ENCODE measurements at regions not wholly inside any gene's neighbourhood (a gene's known extent, or its start where the extent isn't known, plus 50 kb on each side); places are given as distances from the start of the nearest gene placed in this dataset.

DNA sequence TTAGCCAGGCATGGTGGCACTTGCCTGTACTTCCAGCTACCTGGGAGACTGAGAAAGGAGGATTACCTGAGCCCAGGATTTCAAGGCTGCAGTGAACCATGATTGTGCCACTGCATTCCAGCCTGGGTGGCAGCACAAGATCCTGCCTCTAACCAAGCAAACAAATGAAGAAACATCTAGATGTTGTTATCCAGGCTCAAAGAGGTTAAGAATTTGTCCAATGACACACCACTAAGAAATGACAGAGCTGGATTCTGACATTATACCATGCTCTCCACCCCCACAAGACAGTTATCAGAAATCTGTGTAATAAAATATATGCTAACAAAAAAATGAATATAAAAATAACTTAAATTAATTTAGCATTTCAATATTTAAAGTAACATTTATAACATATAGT lies 925.5 kb upstream of the SLC35B3 start:
- Mint-ChIP-seq H3K27me3 (no peaks in the 10 kb centered on the region), H3K9me3 (peaks cover 3 to 31% (median 7%) of the 10 kb centered on the region in 11 donors), H3K36me3 (no peaks in the 10 kb centered on the region), H3K27ac (no peak overlapping the region), H3K4me1 (no peaks in the 10 kb centered on the region), H3K4me3 (no peak overlapping the region)
- Histone ChIP-seq H3K9me3 (ENCODE audit: control insufficient read depth in 2 of 3, low read length in 3 of 3) (no peaks in the 10 kb centered on the region), H3K27ac (ENCODE audit: low read depth, low read length) (no peak overlapping the region), H3K4me1 (ENCODE audit: control insufficient read depth in 2 of 2, insufficient read depth in 2 of 2, low read length in 2 of 2) (no peaks in the 10 kb centered on the region), H3K27me3 (ENCODE audit: control insufficient read depth in 2 of 2, insufficient read depth in 2 of 2, low read length in 2 of 2) (no peaks in the 10 kb centered on the region), H3K36me3 (ENCODE audit: control insufficient read depth in 2 of 3, insufficient read depth in 3 of 3, low read length in 3 of 3) (no peaks in the 10 kb centered on the region), H3K4me3 (ENCODE audit: low read length) (no peak overlapping the region)
- DNase-seq (no peak), ATAC-seq (no peak)
- intact Hi-C loops (cut with micrococcal nuclease): no loop called here
- POLR2A ChIA-PET: no interaction called here
- CTCF ChIA-PET: no interaction called here

DNA sequence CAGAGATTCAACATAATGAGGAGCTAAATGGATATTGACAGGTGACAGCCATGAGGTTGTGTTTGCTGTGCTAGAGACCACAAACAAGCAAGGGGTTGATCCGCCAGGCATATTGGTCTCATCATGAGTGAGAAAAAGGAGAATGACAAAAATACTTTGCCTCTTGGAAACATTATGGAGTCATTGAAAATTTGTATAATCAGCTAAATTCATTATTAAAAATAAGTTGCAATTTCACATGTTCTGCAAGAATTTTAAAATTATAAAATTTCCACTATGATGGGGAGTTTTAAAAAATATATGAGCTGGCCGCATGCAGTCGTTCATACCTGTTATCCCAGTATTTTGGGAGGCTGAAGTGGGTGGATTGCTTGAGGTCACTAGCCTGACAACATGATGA lies 912.3 kb upstream of the SLC35B3 start:
- Mint-ChIP-seq H3K36me3 (no peaks in the 10 kb centered on the region), H3K27me3 (no peaks in the 10 kb centered on the region), H3K4me3 (no peak overlapping the region), H3K9me3 (peaks cover 0 to 10% (median 4%) of the 10 kb centered on the region in 11 donors), H3K4me1 (no peaks in the 10 kb centered on the region), H3K27ac (no peak overlapping the region)
- Histone ChIP-seq H3K4me3 (ENCODE audit: low read length) (no peak overlapping the region), H3K27me3 (ENCODE audit: control insufficient read depth in 2 of 2, insufficient read depth in 2 of 2, low read length in 2 of 2) (no peaks in the 10 kb centered on the region), H3K9me3 (ENCODE audit: control insufficient read depth in 2 of 3, low read length in 3 of 3) (no peaks in the 10 kb centered on the region), H3K4me1 (ENCODE audit: control insufficient read depth in 2 of 2, insufficient read depth in 2 of 2, low read length in 2 of 2) (no peaks in the 10 kb centered on the region), H3K27ac (ENCODE audit: low read depth, low read length) (no peak overlapping the region), H3K36me3 (ENCODE audit: control insufficient read depth in 2 of 3, insufficient read depth in 3 of 3, low read length in 3 of 3) (no peaks in the 10 kb centered on the region)
- CTCF ChIA-PET: no interaction called here
- POLR2A ChIA-PET: no interaction called here
- no peak for DNase-seq
- intact Hi-C loops (cut with micrococcal nuclease): no loop called here
- ATAC-seq: no peak

DNA sequence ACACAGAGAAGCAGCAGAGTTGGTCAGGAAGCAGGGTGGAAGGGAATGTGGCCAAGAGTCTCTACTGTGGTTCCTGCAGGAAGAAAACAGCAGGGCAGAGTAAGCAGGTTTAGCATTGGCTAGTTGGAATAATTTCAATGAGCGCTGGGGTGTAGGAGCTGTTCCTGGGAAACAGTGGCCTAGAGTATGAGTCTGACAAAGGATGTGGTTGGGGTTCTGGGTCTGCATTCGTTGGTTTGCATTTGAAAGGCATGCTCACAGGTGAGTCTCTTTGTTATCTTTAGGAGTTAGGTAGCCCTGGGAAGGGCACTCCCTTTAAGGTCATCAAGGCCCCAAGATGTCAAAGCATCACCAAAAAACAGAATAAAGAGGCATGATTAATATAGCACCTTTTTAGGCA lies 911.6 kb upstream of the SLC35B3 start:
- no peaks in the 10 kb centered on the region for H3K9me3 ChIP-seq (ENCODE audit: control insufficient read depth in 2 of 3, low read length in 3 of 3)
- no peaks in the 10 kb centered on the region for H3K27me3 ChIP-seq (ENCODE audit: control insufficient read depth in 2 of 2, insufficient read depth in 2 of 2, low read length in 2 of 2)
- ATAC-seq (no peak), DNase-seq (no peak)
- H3K4me1 ChIP-seq (ENCODE audit: control insufficient read depth in 2 of 2, insufficient read depth in 2 of 2, low read length in 2 of 2): no peaks in the 10 kb centered on the region
- ChIA-PET POLR2A (no interaction called here), CTCF (no interaction called here)
- no peak overlapping the region for H3K27ac ChIP-seq (ENCODE audit: low read depth, low read length)
- no peak overlapping the region for H3K4me3 ChIP-seq (ENCODE audit: low read length)
- H3K9me3 Mint-ChIP-seq: peaks cover 0 to 9% (median 2%) of the 10 kb centered on the region in 11 donors
- intact Hi-C loops (cut with micrococcal nuclease): no loop called here
- no peak overlapping the region for H3K27ac Mint-ChIP-seq
- no peaks in the 10 kb centered on the region for H3K27me3 Mint-ChIP-seq
- H3K4me3 Mint-ChIP-seq: no peak overlapping the region
- H3K36me3 ChIP-seq (ENCODE audit: control insufficient read depth in 2 of 3, insufficient read depth in 3 of 3, low read length in 3 of 3): no peaks in the 10 kb centered on the region
- no peaks in the 10 kb centered on the region for H3K36me3 Mint-ChIP-seq
- no peaks in the 10 kb centered on the region for H3K4me1 Mint-ChIP-seq

DNA sequence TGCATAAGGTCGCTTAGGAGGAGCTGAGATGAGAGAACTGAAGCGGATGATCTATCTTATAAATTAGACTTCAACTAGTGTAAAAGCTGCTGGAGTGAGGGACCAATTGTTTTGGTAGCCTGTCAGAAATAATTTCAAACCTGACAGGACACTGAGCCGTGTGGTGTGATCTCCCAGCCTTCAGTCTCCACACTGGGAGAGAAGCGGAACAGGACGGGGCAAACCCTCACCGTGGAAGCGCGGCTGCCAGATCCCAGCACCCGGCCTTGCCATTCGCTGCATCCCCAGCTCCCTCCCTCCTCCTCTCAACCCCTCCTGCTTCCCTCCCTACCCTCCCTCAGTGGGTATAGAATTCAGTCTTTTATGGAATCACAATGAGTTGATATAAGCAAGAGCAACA lies 900.1 kb upstream of the SLC35B3 start:
- Mint-ChIP-seq H3K4me3 (no peak overlapping the region), H3K4me1 (no peaks in the 10 kb centered on the region), H3K9me3 (peaks cover 0 to 7% (median 0%) of the 10 kb centered on the region in 11 donors), H3K27me3 (no peaks in the 10 kb centered on the region), H3K27ac (no peak overlapping the region), H3K36me3 (no peaks in the 10 kb centered on the region)
- no peaks in the 10 kb centered on the region for H3K27me3 ChIP-seq (ENCODE audit: control insufficient read depth in 2 of 2, insufficient read depth in 2 of 2, low read length in 2 of 2)
- no peaks in the 10 kb centered on the region for H3K9me3 ChIP-seq (ENCODE audit: control insufficient read depth in 2 of 3, low read length in 3 of 3)
- no peak overlapping the region for H3K4me3 ChIP-seq (ENCODE audit: low read length)
- ATAC-seq (no peak), DNase-seq (no peak)
- intact Hi-C loops (cut with micrococcal nuclease): no loop called here
- no peaks in the 10 kb centered on the region for H3K36me3 ChIP-seq (ENCODE audit: control insufficient read depth in 2 of 3, insufficient read depth in 3 of 3, low read length in 3 of 3)
- CTCF ChIA-PET: no interaction called here
- no peak overlapping the region for H3K27ac ChIP-seq (ENCODE audit: low read depth, low read length)
- no peaks in the 10 kb centered on the region for H3K4me1 ChIP-seq (ENCODE audit: control insufficient read depth in 2 of 2, insufficient read depth in 2 of 2, low read length in 2 of 2)
- POLR2A ChIA-PET: no interaction called here

DNA sequence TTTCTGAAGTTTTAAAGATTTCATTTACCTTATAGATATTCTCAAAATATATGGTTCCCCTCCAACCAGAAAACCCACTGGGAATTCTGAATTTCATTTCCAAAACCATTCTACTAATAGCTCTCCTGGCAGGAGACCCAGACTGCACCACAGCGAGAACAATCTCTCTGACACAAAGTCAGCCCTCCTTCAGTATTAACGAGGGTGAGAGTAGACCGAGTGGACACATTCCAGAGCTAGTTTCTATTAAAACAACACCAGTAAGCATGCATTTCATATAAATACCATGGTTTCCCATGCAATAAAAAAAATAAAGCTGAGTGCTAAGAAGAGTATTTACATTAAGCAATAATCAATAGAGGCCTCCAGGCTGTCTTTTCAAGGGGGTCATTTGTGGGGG lies 899.6 kb upstream of the SLC35B3 start:
- POLR2A ChIA-PET: no interaction called here

DNA sequence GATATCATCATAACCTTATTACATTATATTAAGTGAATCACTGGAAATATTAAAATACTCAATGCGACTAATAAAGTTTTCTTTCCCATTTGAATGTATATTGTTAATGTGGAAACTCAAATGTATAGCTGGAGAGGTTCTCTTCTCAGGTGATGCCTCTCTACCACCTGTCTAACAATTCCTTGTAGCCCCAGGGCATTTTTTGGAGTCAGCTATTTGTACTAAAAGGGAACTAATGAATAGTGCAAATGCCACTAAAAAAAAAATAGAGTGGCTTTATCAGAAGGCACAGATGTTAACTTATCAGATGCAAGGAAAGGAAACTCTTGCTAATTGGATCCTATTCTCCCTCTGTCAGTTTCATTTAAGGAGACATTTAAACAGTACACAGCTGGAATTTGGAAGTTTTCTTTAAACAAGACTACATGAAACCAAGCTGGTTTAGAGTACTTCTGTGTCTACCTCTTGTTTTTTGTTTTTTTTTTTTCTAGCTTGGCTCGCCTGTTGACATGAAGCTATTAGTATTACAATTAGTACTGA lies 897.0 kb upstream of the SLC35B3 start:
- H3K36me3 Mint-ChIP-seq: no peaks in the 10 kb centered on the region
- POLR2A ChIA-PET: no interaction called here
- peaks cover 0 to 18% (median 3%) of the 10 kb centered on the region in 11 donors for H3K9me3 Mint-ChIP-seq
- Histone ChIP-seq H3K27me3 (ENCODE audit: control insufficient read depth in 2 of 2, insufficient read depth in 2 of 2, low read length in 2 of 2) (no peaks in the 10 kb centered on the region), H3K4me3 (ENCODE audit: low read length) (no peak overlapping the region), H3K4me1 (ENCODE audit: control insufficient read depth in 2 of 2, insufficient read depth in 2 of 2, low read length in 2 of 2) (no peaks in the 10 kb centered on the region), H3K36me3 (ENCODE audit: control insufficient read depth in 2 of 3, insufficient read depth in 3 of 3, low read length in 3 of 3) (no peaks in the 10 kb centered on the region), H3K9me3 (ENCODE audit: control insufficient read depth in 2 of 3, low read length in 3 of 3) (no peaks in the 10 kb centered on the region), H3K27ac (ENCODE audit: low read depth, low read length) (no peak overlapping the region)
- DNase-seq (no peak), ATAC-seq (no peak)
- H3K27ac Mint-ChIP-seq: no peak overlapping the region
- H3K4me3 Mint-ChIP-seq: no peak overlapping the region
- H3K27me3 Mint-ChIP-seq: no peaks in the 10 kb centered on the region
- no peaks in the 10 kb centered on the region for H3K4me1 Mint-ChIP-seq
- CTCF ChIA-PET: no interaction called here
- intact Hi-C loops (cut with micrococcal nuclease): no loop called here

More for the DNA sequence above, 899.6 kb upstream of the SLC35B3 start:
- Histone ChIP-seq H3K27ac (ENCODE audit: low read depth, low read length) (no peak overlapping the region), H3K9me3 (ENCODE audit: control insufficient read depth in 2 of 3, low read length in 3 of 3) (no peaks in the 10 kb centered on the region), H3K4me1 (ENCODE audit: control insufficient read depth in 2 of 2, insufficient read depth in 2 of 2, low read length in 2 of 2) (no peaks in the 10 kb centered on the region), H3K27me3 (ENCODE audit: control insufficient read depth in 2 of 2, insufficient read depth in 2 of 2, low read length in 2 of 2) (no peaks in the 10 kb centered on the region), H3K4me3 (ENCODE audit: low read length) (no peak overlapping the region), H3K36me3 (ENCODE audit: control insufficient read depth in 2 of 3, insufficient read depth in 3 of 3, low read length in 3 of 3) (no peaks in the 10 kb centered on the region)
- CTCF ChIA-PET: no interaction called here
- Mint-ChIP-seq H3K36me3 (no peaks in the 10 kb centered on the region), H3K4me3 (no peak overlapping the region), H3K27ac (no peak overlapping the region), H3K4me1 (no peaks in the 10 kb centered on the region), H3K9me3 (peaks cover 0 to 9% (median 0%) of the 10 kb centered on the region in 11 donors), H3K27me3 (no peaks in the 10 kb centered on the region)
- ATAC-seq (no peak), DNase-seq (no peak)
- intact Hi-C loops (cut with micrococcal nuclease): no loop called here

DNA sequence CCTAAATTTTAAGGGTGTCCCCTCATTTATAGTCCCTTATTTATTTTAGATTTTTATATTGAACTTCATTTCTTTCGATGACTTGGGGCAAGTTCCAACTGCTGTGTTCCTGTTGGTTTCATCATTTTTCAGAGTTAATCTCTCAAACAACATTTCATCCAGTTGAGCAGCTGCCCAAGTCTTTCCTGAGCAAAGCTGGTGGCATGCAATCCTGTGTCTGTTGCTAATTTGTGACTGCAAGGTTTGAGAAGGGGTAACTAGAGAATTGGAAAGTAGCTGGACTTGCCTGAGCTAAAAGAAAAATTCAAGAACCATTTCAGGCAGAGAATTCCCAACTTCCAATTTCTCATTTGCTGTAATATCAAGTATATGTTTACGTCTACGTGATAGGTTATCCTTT lies 881.5 kb upstream of the SLC35B3 start:
- no peak for DNase-seq
- intact Hi-C loops (cut with micrococcal nuclease): no loop called here
- Mint-ChIP-seq H3K36me3 (no peaks in the 10 kb centered on the region), H3K9me3 (peaks cover 0 to 7% (median 0%) of the 10 kb centered on the region in 11 donors), H3K4me3 (no peak overlapping the region), H3K27me3 (no peaks in the 10 kb centered on the region), H3K27ac (no peak overlapping the region), H3K4me1 (no peaks in the 10 kb centered on the region)
- H3K4me1 ChIP-seq (ENCODE audit: control insufficient read depth in 2 of 2, insufficient read depth in 2 of 2, low read length in 2 of 2): no peaks in the 10 kb centered on the region
- POLR2A ChIA-PET: interaction anchor here (1.1 kb wide), 1 partner anchor 11 kb away, joined by 3 read pairs; no protein-coding TSS in a partner anchor
- no peaks in the 10 kb centered on the region for H3K27me3 ChIP-seq (ENCODE audit: control insufficient read depth in 2 of 2, insufficient read depth in 2 of 2, low read length in 2 of 2)
- H3K27ac ChIP-seq (ENCODE audit: low read depth, low read length): no peak overlapping the region
- no peaks in the 10 kb centered on the region for H3K36me3 ChIP-seq (ENCODE audit: control insufficient read depth in 2 of 3, insufficient read depth in 3 of 3, low read length in 3 of 3)
- H3K9me3 ChIP-seq (ENCODE audit: control insufficient read depth in 2 of 3, low read length in 3 of 3): no peaks in the 10 kb centered on the region
- CTCF ChIA-PET: no interaction called here
- no peak for ATAC-seq
- no peak overlapping the region for H3K4me3 ChIP-seq (ENCODE audit: low read length)
